ENCODE measurements at regions not wholly inside any gene's neighbourhood (a gene's known extent, or its start where the extent isn't known, plus 50 kb on each side); places are given as distances from the start of the nearest gene placed in this dataset.

- TF ChIP-seq MAX (IDR thresholded peaks at IDR 0.05) (no peak), USF1 (IDR thresholded peaks at IDR 0.05) (no peak), YY1 (IDR thresholded peaks at IDR 0.05; ENCODE audit: low read depth) (no peak), FOXM1 (IDR thresholded peaks at IDR 0.05; ENCODE audit: borderline replicate concordance, low read depth) (no peak), NFIC (IDR thresholded peaks at IDR 0.05) (no peak), CREB1 (IDR thresholded peaks at IDR 0.05; ENCODE audit: low read depth) (no peak), EP300 (IDR thresholded peaks at IDR 0.05; ENCODE audit: borderline replicate concordance) (no peak), REST (IDR thresholded peaks at IDR 0.05; ENCODE audit: low read depth) (no peak), CEBPB (IDR thresholded peaks at IDR 0.05) (no peak), TCF12 (IDR thresholded peaks at IDR 0.05; ENCODE audit: low read depth) (no peak), RAD21 (IDR thresholded peaks at IDR 0.05; ENCODE audit: low read depth) (no peak)
These were observed 676.9 kb downstream of the HACE1 start for GRCh38 chr6:104182811-104183210.

All from Ishikawa (cell line).